ENCODE measurements at regions not wholly inside any gene's neighbourhood (a gene's known extent, or its start where the extent isn't known, plus 50 kb on each side); places are given as distances from the start of the nearest gene placed in this dataset.

DNA sequence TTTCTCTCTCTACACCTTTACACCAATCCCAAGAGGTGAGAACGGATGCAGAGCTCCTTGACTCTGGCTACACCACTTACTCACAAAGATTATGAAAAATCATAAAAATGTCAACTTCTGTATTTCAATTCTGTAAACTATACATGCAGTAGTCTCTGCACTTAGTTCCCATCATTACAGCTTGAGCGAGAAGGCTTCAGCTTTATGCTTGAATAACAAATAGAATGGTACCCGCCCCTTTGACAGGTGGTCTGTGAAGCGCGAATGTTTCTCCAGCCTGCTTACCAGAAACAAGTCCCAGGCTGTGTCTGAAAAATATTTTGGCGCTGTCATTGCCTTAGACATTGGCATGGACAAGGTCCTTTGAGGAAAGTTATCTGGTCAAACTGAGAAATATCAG is 562.4 kb upstream of the CLINT1 start:
- Histone ChIP-seq H3K79me2 (ENCODE audit: insufficient read depth, low read length) (no peaks in the 10 kb centered on the region), H3K4me2 (ENCODE audit: low read depth, low read length) (no peak overlapping the region), H3K36me3 (replicated peaks in 1 of 2; ENCODE audit: control insufficient read depth in 1 of 2, insufficient read depth in 2 of 2, low read length in 2 of 2) (no peaks in the 10 kb centered on the region), H3K27me3 (ENCODE audit: control insufficient read depth in 1 of 2, insufficient read depth in 2 of 2, low read length in 2 of 2) (no peaks in the 10 kb centered on the region), H2AFZ (ENCODE audit: low read length) (no peak overlapping the region), H3K4me3 (replicated peaks in 1 of 3; ENCODE audit: insufficient read depth in 1 of 3, low read depth in 2 of 3, low read length in 3 of 3) (no peak overlapping the region), H3K9me3 (ENCODE audit: low read length) (peaks cover 19% of the 10 kb centered on the region; the same call in 1 of the 2 replicates), H3K4me1 (ENCODE audit: insufficient read depth, low read length) (peaks cover 7% of the 10 kb centered on the region; the same call in 1 of the 2 replicates), H4K20me1 (ENCODE audit: insufficient read depth, low read length) (no peaks in the 10 kb centered on the region), H3K9ac (ENCODE audit: insufficient read depth, low read depth, low read length) (no peak overlapping the region), H3K27ac (ENCODE audit: extremely low read length, insufficient read depth, low read length) (no peak overlapping the region)
- intact Hi-C loops (cut with micrococcal nuclease; ENCODE audit: unreplicated experiment) (no loop called here), in situ Hi-C loops (cut with HindIII; ENCODE audit: extremely low pct_ligation_motif_present, low pct_unique_long_range_greater_than_20kb) (no loop called here)
- POLR2A ChIA-PET, result no interaction called here
- no peak for TF ChIP-seq NFIB (CRISPR knock-in tag; IDR thresholded peaks at IDR 0.05; ENCODE audit: borderline replicate concordance)
- no peak for TF ChIP-seq NPAS2 (CRISPR knock-in tag; IDR thresholded peaks at IDR 0.05; ENCODE audit: borderline replicate concordance)
- TF ChIP-seq EZH2 (conservative IDR thresholded peaks at IDR 0.05; ENCODE audit: low read depth, low read length), result no peak
- TF ChIP-seq CCDC6 (CRISPR knock-in tag; IDR thresholded peaks at IDR 0.05), result no peak
- TF ChIP-seq, protein P1, sequence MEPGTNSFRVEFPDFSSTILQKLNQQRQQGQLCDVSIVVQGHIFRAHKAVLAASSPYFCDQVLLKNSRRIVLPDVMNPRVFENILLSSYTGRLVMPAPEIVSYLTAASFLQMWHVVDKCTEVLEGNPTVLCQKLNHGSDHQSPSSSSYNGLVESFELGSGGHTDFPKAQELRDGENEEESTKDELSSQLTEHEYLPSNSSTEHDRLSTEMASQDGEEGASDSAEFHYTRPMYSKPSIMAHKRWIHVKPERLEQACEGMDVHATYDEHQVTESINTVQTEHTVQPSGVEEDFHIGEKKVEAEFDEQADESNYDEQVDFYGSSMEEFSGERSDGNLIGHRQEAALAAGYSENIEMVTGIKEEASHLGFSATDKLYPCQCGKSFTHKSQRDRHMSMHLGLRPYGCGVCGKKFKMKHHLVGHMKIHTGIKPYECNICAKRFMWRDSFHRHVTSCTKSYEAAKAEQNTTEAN (CRISPR knock-in tag; conservative IDR thresholded peaks at IDR 0.05), result no peak
- no peak for TF ChIP-seq ZNF468 (CRISPR knock-in tag; IDR thresholded peaks at IDR 0.05)
- TF ChIP-seq, protein P2, sequence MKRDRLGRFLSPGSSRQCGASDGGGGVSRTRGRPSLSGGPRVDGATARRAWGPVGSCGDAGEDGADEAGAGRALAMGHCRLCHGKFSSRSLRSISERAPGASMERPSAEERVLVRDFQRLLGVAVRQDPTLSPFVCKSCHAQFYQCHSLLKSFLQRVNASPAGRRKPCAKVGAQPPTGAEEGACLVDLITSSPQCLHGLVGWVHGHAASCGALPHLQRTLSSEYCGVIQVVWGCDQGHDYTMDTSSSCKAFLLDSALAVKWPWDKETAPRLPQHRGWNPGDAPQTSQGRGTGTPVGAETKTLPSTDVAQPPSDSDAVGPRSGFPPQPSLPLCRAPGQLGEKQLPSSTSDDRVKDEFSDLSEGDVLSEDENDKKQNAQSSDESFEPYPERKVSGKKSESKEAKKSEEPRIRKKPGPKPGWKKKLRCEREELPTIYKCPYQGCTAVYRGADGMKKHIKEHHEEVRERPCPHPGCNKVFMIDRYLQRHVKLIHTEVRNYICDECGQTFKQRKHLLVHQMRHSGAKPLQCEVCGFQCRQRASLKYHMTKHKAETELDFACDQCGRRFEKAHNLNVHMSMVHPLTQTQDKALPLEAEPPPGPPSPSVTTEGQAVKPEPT (CRISPR knock-in tag; IDR thresholded peaks at IDR 0.05; ENCODE audit: low read depth), result no peak
- TF ChIP-seq ZNF232 (CRISPR knock-in tag; IDR thresholded peaks at IDR 0.05; ENCODE audit: borderline replicate concordance), result no peak
- no peak for TF ChIP-seq TCF7 (IDR thresholded peaks at IDR 0.05; ENCODE audit: low read depth)
- TF ChIP-seq MTF1 (CRISPR knock-in tag; IDR thresholded peaks at IDR 0.05), result no peak
- no peak for TF ChIP-seq SRSF9 (IDR thresholded peaks at IDR 0.05; ENCODE audit: borderline replicate concordance, insufficient read depth, low read depth, low read length, poor library complexity, severe bottlenecking)
- TF ChIP-seq JARID2 (CRISPR knock-in tag; IDR thresholded peaks at IDR 0.05; ENCODE audit: insufficient replicate concordance), result no peak
- TF ChIP-seq ONECUT2 (CRISPR knock-in tag; IDR thresholded peaks at IDR 0.05), result no peak
- no peak for TF ChIP-seq ZNF543 (CRISPR knock-in tag; IDR thresholded peaks at IDR 0.05)
- no peak for TF ChIP-seq PHF20 (CRISPR knock-in tag; IDR thresholded peaks at IDR 0.05)
- no peak for TF ChIP-seq RAD21 (CRISPR knock-in tag; IDR thresholded peaks at IDR 0.05)
- no peak for TF ChIP-seq ZBTB1 (CRISPR knock-in tag; IDR thresholded peaks at IDR 0.05; ENCODE audit: borderline replicate concordance)
- 43% methylated on average over 6 of the region's 6 CpGs for WGBS (ENCODE audit: low lambda C conversion rate)
- FAIRE-seq, result no peak
- DNase-seq (ENCODE audit: low spot score), result no peak
- CTCF ChIA-PET (ENCODE audit: low intra/inter-chr PET ratio, low total read pairs), result no interaction called here
- no peak for ATAC-seq
- no TSS peak for BruUV-seq (replicated peaks)
